ENCODE measurements at regions not wholly inside any gene's neighbourhood (a gene's known extent, or its start where the extent isn't known, plus 50 kb on each side); places are given as distances from the start of the nearest gene placed in this dataset.

DNA sequence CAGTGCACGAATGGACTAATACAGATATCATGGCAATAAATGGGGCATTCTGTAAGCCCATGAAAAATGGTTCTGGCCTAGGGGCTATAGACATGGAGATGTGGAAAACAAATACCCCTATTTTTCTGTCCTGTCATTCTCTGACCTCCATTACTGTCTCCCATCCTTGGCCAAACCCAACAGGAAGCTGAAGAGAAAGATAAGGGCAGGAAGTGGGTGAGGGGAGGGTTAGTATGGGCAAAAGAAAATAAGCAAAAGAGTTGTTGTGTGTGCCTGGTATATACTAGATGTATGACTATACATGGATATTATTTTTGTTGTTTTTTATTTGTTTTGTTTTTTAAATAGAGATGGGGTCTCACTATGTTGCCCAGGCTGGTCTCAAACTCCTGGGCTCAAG lies 339.3 kb downstream of the PCNX1 start (continued):
- TF ChIP-seq CREB1 (CRISPR knock-in tag; IDR thresholded peaks at IDR 0.05; ENCODE audit: low read depth) (no peak), STAT1 (IDR thresholded peaks at IDR 0.05; ENCODE audit: unreplicated experiment) (no peak), EZH2 (IDR thresholded peaks at IDR 0.05; ENCODE audit: low read depth, unreplicated experiment) (no peak), POLR2AphosphoS5 (IDR thresholded peaks at IDR 0.05; ENCODE audit: low read depth) (no peak), JUNB (IDR thresholded peaks at IDR 0.05; ENCODE audit: unreplicated experiment) (no peak), ZNF114 (CRISPR knock-in tag; IDR thresholded peaks at IDR 0.05) (no peak)
- TF ChIP-seq, protein P1, sequence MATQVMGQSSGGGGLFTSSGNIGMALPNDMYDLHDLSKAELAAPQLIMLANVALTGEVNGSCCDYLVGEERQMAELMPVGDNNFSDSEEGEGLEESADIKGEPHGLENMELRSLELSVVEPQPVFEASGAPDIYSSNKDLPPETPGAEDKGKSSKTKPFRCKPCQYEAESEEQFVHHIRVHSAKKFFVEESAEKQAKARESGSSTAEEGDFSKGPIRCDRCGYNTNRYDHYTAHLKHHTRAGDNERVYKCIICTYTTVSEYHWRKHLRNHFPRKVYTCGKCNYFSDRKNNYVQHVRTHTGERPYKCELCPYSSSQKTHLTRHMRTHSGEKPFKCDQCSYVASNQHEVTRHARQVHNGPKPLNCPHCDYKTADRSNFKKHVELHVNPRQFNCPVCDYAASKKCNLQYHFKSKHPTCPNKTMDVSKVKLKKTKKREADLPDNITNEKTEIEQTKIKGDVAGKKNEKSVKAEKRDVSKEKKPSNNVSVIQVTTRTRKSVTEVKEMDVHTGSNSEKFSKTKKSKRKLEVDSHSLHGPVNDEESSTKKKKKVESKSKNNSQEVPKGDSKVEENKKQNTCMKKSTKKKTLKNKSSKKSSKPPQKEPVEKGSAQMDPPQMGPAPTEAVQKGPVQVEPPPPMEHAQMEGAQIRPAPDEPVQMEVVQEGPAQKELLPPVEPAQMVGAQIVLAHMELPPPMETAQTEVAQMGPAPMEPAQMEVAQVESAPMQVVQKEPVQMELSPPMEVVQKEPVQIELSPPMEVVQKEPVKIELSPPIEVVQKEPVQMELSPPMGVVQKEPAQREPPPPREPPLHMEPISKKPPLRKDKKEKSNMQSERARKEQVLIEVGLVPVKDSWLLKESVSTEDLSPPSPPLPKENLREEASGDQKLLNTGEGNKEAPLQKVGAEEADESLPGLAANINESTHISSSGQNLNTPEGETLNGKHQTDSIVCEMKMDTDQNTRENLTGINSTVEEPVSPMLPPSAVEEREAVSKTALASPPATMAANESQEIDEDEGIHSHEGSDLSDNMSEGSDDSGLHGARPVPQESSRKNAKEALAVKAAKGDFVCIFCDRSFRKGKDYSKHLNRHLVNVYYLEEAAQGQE (IDR thresholded peaks at IDR 0.05; ENCODE audit: unreplicated experiment), result no peak

DNA sequence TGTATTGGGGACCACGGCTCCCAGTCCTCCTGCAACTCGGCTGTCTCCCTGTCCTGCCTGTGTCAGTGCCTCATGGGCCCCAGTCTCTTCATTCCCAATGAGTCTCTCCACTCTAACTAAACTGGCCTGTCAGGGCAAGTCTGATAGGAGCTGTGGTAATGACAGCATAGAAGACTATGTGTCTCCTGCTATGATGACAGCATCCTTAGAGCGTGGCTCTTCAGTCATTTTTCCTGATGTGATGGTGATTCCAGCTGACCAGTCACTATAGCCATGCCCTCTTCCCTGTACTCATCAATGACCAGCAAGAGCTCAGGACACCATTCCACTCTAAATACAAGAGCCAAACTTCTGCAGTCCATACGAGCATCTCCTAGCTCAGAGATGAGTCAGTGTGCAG lies 339.8 kb downstream of the PCNX1 start:
- TF ChIP-seq, protein P2, sequence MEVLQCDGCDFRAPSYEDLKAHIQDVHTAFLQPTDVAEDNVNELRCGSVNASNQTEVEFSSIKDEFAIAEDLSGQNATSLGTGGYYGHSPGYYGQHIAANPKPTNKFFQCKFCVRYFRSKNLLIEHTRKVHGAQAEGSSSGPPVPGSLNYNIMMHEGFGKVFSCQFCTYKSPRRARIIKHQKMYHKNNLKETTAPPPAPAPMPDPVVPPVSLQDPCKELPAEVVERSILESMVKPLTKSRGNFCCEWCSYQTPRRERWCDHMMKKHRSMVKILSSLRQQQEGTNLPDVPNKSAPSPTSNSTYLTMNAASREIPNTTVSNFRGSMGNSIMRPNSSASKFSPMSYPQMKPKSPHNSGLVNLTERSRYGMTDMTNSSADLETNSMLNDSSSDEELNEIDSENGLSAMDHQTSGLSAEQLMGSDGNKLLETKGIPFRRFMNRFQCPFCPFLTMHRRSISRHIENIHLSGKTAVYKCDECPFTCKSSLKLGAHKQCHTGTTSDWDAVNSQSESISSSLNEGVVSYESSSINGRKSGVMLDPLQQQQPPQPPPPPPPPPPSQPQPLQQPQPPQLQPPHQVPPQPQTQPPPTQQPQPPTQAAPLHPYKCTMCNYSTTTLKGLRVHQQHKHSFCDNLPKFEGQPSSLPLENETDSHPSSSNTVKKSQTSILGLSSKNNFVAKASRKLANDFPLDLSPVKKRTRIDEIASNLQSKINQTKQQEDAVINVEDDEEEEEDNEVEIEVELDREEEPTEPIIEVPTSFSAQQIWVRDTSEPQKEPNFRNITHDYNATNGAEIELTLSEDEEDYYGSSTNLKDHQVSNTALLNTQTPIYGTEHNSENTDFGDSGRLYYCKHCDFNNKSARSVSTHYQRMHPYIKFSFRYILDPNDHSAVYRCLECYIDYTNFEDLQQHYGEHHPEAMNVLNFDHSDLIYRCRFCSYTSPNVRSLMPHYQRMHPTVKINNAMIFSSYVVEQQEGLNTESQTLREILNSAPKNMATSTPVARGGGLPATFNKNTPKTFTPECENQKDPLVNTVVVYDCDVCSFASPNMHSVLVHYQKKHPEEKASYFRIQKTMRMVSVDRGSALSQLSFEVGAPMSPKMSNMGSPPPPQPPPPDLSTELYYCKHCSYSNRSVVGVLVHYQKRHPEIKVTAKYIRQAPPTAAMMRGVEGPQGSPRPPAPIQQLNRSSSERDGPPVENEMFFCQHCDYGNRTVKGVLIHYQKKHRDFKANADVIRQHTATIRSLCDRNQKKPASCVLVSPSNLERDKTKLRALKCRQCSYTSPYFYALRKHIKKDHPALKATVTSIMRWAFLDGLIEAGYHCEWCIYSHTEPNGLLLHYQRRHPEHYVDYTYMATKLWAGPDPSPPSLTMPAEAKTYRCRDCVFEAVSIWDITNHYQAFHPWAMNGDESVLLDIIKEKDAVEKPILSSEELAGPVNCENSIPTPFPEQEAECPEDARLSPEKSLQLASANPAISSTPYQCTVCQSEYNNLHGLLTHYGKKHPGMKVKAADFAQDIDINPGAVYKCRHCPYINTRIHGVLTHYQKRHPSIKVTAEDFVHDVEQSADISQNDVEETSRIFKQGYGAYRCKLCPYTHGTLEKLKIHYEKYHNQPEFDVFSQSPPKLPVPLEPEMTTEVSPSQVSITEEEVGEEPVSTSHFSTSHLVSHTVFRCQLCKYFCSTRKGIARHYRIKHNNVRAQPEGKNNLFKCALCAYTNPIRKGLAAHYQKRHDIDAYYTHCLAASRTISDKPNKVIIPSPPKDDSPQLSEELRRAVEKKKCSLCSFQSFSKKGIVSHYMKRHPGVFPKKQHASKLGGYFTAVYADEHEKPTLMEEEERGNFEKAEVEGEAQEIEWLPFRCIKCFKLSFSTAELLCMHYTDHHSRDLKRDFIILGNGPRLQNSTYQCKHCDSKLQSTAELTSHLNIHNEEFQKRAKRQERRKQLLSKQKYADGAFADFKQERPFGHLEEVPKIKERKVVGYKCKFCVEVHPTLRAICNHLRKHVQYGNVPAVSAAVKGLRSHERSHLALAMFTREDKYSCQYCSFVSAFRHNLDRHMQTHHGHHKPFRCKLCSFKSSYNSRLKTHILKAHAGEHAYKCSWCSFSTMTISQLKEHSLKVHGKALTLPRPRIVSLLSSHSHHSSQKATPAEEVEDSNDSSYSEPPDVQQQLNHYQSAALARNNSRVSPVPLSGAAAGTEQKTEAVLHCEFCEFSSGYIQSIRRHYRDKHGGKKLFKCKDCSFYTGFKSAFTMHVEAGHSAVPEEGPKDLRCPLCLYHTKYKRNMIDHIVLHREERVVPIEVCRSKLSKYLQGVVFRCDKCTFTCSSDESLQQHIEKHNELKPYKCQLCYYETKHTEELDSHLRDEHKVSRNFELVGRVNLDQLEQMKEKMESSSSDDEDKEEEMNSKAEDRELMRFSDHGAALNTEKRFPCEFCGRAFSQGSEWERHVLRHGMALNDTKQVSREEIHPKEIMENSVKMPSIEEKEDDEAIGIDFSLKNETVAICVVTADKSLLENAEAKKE (CRISPR knock-in tag; IDR thresholded peaks at IDR 0.05), result no peak
- no peak for TF ChIP-seq EZH2phosphoT487 (IDR thresholded peaks at IDR 0.05; ENCODE audit: unreplicated experiment)
- no peak for TF ChIP-seq ZNF331 (CRISPR knock-in tag; IDR thresholded peaks at IDR 0.05; ENCODE audit: low read depth)
- TF ChIP-seq ZNF114 (CRISPR knock-in tag; IDR thresholded peaks at IDR 0.05), result no peak
- TF ChIP-seq EZH2 (IDR thresholded peaks at IDR 0.05; ENCODE audit: low read depth, unreplicated experiment), result no peak
- no peak for TF ChIP-seq POLR2AphosphoS5 (IDR thresholded peaks at IDR 0.05; ENCODE audit: low read depth)
- no peak for TF ChIP-seq CREB1 (CRISPR knock-in tag; IDR thresholded peaks at IDR 0.05; ENCODE audit: low read depth)
- TF ChIP-seq STAT1 (IDR thresholded peaks at IDR 0.05; ENCODE audit: unreplicated experiment), result no peak
- TF ChIP-seq, protein P3, sequence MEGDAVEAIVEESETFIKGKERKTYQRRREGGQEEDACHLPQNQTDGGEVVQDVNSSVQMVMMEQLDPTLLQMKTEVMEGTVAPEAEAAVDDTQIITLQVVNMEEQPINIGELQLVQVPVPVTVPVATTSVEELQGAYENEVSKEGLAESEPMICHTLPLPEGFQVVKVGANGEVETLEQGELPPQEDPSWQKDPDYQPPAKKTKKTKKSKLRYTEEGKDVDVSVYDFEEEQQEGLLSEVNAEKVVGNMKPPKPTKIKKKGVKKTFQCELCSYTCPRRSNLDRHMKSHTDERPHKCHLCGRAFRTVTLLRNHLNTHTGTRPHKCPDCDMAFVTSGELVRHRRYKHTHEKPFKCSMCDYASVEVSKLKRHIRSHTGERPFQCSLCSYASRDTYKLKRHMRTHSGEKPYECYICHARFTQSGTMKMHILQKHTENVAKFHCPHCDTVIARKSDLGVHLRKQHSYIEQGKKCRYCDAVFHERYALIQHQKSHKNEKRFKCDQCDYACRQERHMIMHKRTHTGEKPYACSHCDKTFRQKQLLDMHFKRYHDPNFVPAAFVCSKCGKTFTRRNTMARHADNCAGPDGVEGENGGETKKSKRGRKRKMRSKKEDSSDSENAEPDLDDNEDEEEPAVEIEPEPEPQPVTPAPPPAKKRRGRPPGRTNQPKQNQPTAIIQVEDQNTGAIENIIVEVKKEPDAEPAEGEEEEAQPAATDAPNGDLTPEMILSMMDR (conservative IDR thresholded peaks at IDR 0.05; ENCODE audit: low read depth in 2 of 2), result no peak
- TF ChIP-seq JUNB (IDR thresholded peaks at IDR 0.05; ENCODE audit: unreplicated experiment), result no peak
- no peaks in the 10 kb centered on the region for H3F3A ChIP-seq (replicated peaks; ENCODE audit: low read depth)
- peaks cover 6% of the 10 kb centered on the region; the same call in 1 of the 2 replicates for H3K4me1 ChIP-seq (ENCODE audit: insufficient read depth)
- no peak overlapping the region for H2AFZ ChIP-seq
- 0 out of 2 replicates have a peak, but pooled peaks cover 6% of the 10 kb centered on the region for H3K9me2 ChIP-seq (ENCODE audit: insufficient read depth)
- no peaks in the 10 kb centered on the region for H3K79me2 ChIP-seq (replicated peaks; ENCODE audit: insufficient read depth)
- H3K27ac ChIP-seq (ENCODE audit: low read depth), result no peak overlapping the region
- no peaks in the 10 kb centered on the region for H3K27me3 ChIP-seq (ENCODE audit: insufficient read depth)
- Mint-ChIP-seq H3K4me3 (no peak overlapping the region), H3K36me3 (ENCODE audit: low read depth) (peaks cover 3% of the 10 kb centered on the region; the same call in 1 of the 3 replicates), H3K9me3 (peaks cover 13% of the 10 kb centered on the region; the same call in 2 of the 3 replicates), H3K4me1 (peaks cover 6% of the 10 kb centered on the region; the same call in 2 of the 3 replicates), H3K27ac (no peak overlapping the region), H3K27me3 (ENCODE audit: insufficient read depth, low read depth, poor library complexity) (peaks cover 3% of the 10 kb centered on the region)
- no peak overlapping the region for H3K4me2 ChIP-seq
- H4K20me1 ChIP-seq (replicated peaks; ENCODE audit: insufficient read depth), result no peaks in the 10 kb centered on the region
- H3K4me3 ChIP-seq, result no peak overlapping the region
- H3K36me3 ChIP-seq (ENCODE audit: insufficient read depth), result no peaks in the 10 kb centered on the region
- ATAC-seq (no peak), DNase-seq (ENCODE audit: low spot score) (no peak)

Measured in GM23338 (cell line).